ENCODE measurements at regions not wholly inside any gene's neighbourhood (a gene's known extent, or its start where the extent isn't known, plus 50 kb on each side); places are given as distances from the start of the nearest gene placed in this dataset.
"Not testable (repeated sequence)": the region's sequence is repeated elsewhere in the genome, so short reads cannot be mapped to it uniquely, and the experiment has no call there.

DNA sequence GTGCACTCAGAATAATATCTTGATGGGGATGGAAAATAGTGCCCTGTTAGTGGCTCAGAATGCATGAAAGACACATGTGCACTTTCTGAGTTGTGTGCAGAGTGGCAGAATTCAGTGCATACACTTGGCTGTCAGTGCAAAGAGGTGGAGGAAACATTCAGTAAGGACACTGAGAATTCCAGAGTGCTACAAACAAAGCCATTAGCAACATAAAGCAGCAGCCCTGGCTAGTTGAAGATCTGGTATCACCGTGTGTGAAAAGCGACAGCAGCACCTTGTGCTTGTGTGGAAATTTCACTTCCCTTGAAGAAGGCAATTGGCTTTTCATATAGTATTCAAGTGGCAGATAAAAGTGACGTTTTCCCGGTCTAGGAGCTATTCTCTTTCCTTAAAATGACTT lies 810.4 kb downstream of the TRIML1 start:
- DNase-seq (ENCODE audit: low spot score), result no peak

GRCh38 chr4:188955066-188955465 lies 815.8 kb downstream of the TRIML1 start:
- no peak for DNase-seq (ENCODE audit: low spot score)

DNA sequence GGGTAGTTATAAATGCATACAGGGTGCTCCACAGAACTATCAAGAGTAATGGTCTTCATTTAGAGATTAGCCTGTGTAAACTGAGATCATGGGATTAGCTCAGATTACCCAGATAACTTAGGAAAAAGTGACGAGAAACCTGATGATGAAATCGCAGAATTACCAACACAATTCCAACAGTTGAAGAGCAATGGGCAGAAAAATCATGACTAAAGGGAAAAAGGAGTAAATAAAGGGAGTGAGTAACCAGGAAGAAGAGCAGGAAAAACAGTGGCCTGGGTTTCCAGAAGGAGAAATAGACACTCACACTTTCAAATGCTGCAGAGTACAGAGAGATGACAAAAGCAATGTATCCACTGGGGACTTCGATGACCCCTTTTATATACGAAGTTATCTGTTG lies 817.3 kb downstream of the TRIML1 start:
- DNase-seq (ENCODE audit: low spot score), result no peak

DNA sequence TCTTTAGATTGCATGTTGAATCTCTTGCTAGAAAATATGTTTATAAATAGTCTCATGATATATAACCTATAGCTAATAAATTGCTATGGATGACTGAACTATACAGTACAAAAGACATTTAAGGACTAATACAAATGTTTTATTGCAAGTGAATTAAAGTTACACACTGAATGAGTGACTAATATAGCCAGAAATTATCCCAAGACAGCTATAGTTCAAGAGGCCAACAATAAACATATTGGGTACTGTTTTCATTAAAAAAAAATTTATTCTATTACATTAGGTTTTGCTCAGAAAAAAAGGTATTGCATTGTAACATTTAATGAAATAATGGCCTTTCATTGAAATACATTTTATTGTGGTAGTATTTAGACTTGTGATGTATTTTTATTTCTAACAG lies 819.1 kb downstream of the TRIML1 start:
- no peak for DNase-seq (ENCODE audit: low spot score)

GRCh38 chr4:188959424-188959823 lies 820.2 kb downstream of the TRIML1 start:
- no peak for DNase-seq (ENCODE audit: low spot score)

DNA sequence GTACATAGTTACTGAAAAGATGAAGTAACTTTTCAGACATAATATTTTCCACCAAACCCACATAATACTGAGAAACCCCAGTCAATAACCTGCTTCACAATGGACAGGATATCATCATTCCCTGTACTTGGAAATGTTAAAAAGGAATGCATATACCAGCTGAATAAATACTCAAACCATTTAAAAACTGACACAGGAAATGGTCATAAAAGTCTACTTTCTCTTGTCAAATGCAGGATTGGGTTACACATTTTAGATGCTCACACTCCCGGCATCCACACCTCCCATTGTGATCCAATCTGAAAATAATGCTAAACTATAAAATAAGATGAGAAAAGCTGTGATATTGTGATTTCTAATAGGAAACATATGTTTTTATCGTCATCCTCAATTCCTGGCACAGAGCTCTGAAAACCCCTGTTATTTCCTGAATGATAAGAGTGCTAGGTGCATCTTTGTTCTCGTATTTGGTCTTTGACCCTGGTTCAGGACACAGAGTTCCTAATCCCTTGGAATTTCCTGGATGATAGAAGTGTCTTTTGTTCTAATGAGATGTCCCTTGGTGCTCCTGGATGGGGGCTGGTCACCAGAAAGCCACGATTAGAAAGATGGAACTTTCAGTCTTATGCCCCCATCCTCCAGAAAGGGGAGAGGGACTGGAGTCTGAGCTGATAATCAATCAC lies 821.3 kb downstream of the TRIML1 start:
- no peak for DNase-seq (ENCODE audit: low spot score)

DNA sequence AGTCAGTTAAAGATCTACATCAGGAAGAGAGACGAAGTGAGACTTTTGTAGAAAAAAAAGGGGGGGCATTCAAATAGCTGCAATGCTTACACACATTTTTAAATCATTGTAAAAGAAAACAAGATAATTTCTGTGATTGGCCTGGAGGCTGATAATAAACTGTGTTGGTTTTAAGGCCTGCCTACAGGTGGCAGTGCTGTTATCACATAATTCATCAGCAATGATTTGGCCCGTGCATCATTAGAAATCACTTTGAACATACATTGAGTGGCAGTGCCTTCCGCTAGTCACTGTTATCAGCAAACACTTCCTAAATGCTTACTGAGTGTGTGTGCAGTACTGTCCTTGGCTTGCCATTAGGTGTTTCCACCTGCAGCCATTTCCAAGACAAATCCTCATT lies 831.9 kb downstream of the TRIML1 start:
- no peak for DNase-seq (ENCODE audit: low spot score)

DNA sequence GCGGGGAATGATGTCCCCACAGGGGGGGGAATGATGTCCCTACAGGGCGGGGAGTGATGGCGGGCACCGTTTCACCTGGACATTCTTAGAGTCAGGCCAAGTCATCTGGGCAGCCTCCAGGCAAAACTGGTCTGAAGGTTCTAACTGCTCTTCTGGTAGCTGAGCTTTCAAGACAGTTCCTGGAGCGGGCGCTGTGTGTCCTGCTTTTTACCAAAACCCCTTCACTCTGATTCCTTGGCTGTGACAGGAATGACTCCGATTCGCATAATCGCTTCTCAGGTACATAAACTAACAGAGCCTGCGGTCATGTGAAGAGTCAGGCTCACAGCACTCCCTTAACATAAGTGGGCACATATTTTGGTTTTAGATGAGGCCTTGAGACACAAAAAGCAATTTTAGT lies 836.0 kb downstream of the TRIML1 start:
- no peak for DNase-seq (ENCODE audit: low spot score)

- no peak for DNase-seq (ENCODE audit: low spot score)
Measured at GRCh38 chr4:188976644-188977115, 837.4 kb downstream of the TRIML1 start.

- not testable (repeated sequence) for DNase-seq (ENCODE audit: low spot score)
Measured at GRCh38 chr4:188977232-188977631, 838.0 kb downstream of the TRIML1 start.

GRCh38 chr4:188984518-188984917 lies 845.3 kb downstream of the TRIML1 start:
- DNase-seq (ENCODE audit: low spot score), result no peak

DNA sequence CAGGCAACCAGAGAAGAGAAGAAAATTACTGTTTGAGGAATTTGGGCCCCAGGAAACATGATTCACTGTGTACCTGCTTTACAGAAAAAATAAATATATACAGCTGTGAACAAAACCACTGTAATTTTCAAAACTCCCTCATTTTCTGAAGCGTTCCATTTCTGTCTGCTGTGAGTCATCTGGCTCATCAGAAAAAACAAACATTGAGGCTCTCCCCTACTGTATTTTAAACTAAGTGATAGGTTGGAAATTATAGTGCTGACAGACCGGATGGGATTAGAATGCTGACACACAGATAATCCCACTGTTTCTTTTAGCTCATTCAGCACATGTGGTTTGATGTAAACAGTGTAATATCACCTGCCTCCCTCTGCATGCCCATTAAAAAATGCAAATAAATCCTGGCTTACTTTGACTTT lies 847.0 kb downstream of the TRIML1 start:
- DNase-seq (ENCODE audit: low spot score), result no peak

DNA sequence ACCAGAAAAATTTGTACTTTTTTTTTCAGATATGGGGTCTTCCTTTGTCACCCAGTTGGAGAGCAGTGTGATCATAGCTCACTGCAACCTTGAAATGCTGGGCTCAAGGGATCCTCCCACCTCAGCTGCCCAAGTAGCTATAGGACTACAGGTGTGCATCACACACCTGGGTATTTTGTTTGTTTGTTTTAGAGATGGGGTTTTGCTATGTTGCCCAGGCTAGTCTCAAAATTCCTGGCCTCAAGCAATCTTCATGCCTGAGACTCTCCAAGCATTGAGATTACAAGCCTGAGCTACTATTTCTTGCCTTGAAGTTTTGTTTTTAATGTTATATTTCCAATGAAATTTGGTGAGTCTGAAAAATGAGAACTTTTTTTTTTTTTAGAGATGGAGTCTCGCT lies 847.8 kb downstream of the TRIML1 start:
- no peak for DNase-seq (ENCODE audit: low spot score)

- no peak for DNase-seq (ENCODE audit: low spot score)
Measured at GRCh38 chr4:188988131-188988530, 848.9 kb downstream of the TRIML1 start.

DNA sequence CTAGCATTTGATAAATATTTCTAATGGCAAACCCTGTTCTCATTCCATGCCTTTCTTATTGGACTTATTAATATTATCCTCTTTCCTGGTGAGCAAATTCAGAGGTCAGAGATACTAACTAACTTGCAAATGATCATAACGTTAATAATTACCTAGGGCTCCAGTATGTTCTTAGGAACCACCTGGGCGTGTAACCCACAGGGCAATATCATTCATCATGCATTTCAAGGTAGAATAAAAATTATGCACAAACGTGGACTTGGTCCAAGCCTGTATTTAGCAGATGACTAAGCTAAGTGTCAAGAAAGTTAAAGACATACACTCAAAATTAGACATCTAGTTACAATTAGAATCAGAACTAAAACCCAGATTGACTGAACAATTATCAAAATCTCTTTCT lies 850.1 kb downstream of the TRIML1 start:
- DNase-seq (ENCODE audit: low spot score), result no peak

- no peak for DNase-seq (ENCODE audit: low spot score)
Measured at GRCh38 chr4:188992706-188993105, 853.5 kb downstream of the TRIML1 start.

DNA sequence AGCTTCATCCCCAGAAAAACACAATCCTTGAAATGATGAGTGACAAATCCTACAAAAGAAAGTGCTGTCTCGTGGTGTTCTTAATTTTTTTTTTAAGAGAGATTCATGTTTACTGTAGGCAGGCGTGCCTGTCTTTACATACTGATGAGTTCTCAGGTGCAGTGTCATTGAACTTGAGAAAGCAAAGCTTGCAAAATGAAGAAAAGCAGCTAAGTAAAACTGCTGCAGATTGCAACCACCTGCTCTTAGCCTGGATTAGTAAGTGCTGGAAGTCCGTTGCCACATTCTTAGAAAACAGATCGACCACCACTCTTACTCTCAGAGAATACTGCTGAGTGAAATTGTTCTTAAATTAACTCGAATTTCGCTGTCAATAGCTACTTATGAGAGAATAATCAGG lies 854.6 kb downstream of the TRIML1 start:
- DNase-seq (ENCODE audit: low spot score), result no peak

DNA sequence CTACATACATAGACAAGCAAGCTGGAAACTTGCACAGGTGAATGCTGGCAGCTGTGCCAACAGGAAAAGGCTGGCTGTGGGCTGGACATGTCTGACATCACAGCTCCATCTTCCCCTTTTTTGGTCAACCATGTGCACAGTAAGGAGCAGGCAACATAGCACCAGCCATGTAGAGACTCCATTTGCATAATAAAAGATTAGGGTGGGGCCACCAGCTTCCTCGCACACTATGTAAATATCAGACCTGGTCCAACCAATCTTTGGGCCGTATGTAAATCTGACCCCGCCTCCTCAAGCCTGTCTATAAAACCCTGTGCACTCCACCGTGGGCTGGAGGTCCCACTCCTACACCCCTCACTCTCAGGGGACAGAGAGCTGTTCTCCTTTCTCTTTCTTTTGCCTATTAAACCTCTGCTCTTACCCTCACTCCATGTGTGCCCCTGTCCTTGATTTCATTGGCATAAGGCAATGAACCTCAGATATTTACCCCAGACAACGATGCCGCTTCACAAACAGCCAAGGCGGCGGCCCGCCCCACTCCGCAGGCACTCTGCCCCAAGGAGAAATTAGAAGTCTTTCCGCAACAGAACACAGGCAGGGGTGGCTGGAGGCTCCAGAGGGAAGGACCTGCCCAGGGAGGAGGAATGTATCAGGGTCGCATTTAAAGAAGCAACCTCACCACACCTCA lies 862.2 kb downstream of the TRIML1 start:
- DNase-seq (ENCODE audit: low spot score), result no peak

GRCh38 chr4:189001971-189002450 lies 862.8 kb downstream of the TRIML1 start:
- no peak for DNase-seq (ENCODE audit: low spot score)

DNA sequence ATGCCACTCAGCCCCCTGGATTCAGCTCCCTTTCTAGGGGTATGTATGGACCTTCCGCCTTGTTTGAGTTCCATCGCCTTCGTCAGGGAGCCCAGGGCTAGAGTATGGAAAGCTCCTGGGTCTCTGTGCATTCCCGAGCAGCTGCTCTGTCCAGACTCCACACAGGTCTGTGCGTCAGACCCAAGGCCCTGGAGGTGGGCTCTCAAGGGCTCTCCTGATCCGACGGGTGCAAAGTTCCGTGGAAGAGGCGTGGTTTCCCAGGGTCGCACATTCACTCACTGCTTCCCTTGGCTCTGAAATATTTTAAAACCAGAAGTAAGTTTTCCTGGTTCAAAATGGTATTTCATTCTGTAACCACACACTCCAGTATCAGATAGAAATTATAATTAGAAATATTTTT lies 863.2 kb downstream of the TRIML1 start:
- no peak for DNase-seq (ENCODE audit: low spot score)

GRCh38 chr4:189010452-189011217 lies 871.4 kb downstream of the TRIML1 start:
- DNase-seq (ENCODE audit: low spot score), result not testable (repeated sequence)

DNA sequence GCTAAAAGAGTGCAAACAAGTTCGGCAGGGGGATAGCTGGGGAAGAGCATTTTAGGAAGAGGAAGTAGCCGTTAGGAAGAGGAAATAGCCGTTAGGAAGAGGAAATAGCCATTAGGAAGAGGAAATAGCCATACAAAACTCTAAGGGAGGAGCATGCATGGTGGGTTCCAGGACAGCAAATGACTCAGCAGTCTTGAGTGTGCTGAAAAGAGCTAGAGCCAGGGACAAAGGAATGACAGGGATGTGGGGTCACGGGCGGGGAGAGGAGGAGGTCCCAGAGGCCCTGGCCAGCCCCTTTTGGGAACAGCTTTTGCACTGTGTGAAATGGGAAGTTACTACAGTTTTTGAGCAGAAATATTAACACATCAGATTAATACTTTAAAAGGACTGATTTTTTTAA lies 882.6 kb downstream of the TRIML1 start:
- no peak for DNase-seq (ENCODE audit: low spot score)

Measured in AG20443 (cell line).